D341Med (cell line): ENCODE measurements at regions not wholly inside any gene's neighbourhood (a gene's known extent, or its start where the extent isn't known, plus 50 kb on each side); places are given as distances from the start of the nearest gene placed in this dataset.
"Not testable (repeated sequence)": the region's sequence is repeated elsewhere in the genome, so short reads cannot be mapped to it uniquely, and the experiment has no call there.

Source experiments
- DNase-seq: peaks from one replicate; pipeline ENCODE4 v3.0.0; 2012; ENCODE audit warnings: low spot score

GRCh38 chr7:12004581-12004980, 172.6 kb upstream of the THSD7A start:
- DNase-seq, result no peak

- no peak for DNase-seq
Observed at GRCh38 chr7:12007576-12007975, 175.6 kb upstream of the THSD7A start.

GRCh38 chr7:12013983-12014382, 182.0 kb upstream of the THSD7A start:
- DNase-seq, result no peak

- DNase-seq, result no peak
Observed at GRCh38 chr7:12016439-12016838, 184.4 kb upstream of the THSD7A start.

GRCh38 chr7:12017046-12017445, 185.0 kb upstream of the THSD7A start:
- DNase-seq, result no peak

GRCh38 chr7:12022011-12022410, 189.1 kb upstream of the TMEM106B start:
- not testable (repeated sequence) for DNase-seq

GRCh38 chr7:12025246-12025645, 185.8 kb upstream of the TMEM106B start:
- DNase-seq, result no peak

- no peak for DNase-seq
Observed at GRCh38 chr7:12028508-12028907, 182.6 kb upstream of the TMEM106B start.

- DNase-seq, result no peak
Observed at GRCh38 chr7:12030116-12030515, 181.0 kb upstream of the TMEM106B start.

GRCh38 chr7:12031186-12031585, 179.9 kb upstream of the TMEM106B start:
- no peak for DNase-seq

- DNase-seq, result no peak
Observed at GRCh38 chr7:12031638-12032037, 179.5 kb upstream of the TMEM106B start.

- no peak for DNase-seq
Observed at GRCh38 chr7:12032146-12032545, 178.9 kb upstream of the TMEM106B start.

- DNase-seq, result not testable (repeated sequence)
Observed at GRCh38 chr7:12043457-12043856, 167.6 kb upstream of the TMEM106B start.

- DNase-seq, result no peak
Observed at GRCh38 chr7:12052211-12052610, 158.9 kb upstream of the TMEM106B start.

GRCh38 chr7:12053561-12053960, 157.5 kb upstream of the TMEM106B start:
- DNase-seq, result no peak

- no peak for DNase-seq
Observed at GRCh38 chr7:12054830-12055229, 156.3 kb upstream of the TMEM106B start.

- DNase-seq, result no peak
Observed at GRCh38 chr7:12056381-12056780, 154.7 kb upstream of the TMEM106B start.

- no peak for DNase-seq
Observed at GRCh38 chr7:12056977-12057376, 154.1 kb upstream of the TMEM106B start.

GRCh38 chr7:12062062-12062461, 149.0 kb upstream of the TMEM106B start:
- peak; percentile 20 for DNase-seq

GRCh38 chr7:12064586-12065127, 146.4 kb upstream of the TMEM106B start:
- no peak for DNase-seq

- no peak for DNase-seq
Observed at GRCh38 chr7:12066004-12066403, 145.1 kb upstream of the TMEM106B start.

- DNase-seq, result no peak
Observed at GRCh38 chr7:12066521-12066920, 144.6 kb upstream of the TMEM106B start.

- peak; percentile 57 for DNase-seq
Observed at GRCh38 chr7:12067156-12067831, 143.8 kb upstream of the TMEM106B start.

GRCh38 chr7:12069757-12070156, 141.3 kb upstream of the TMEM106B start:
- DNase-seq, result no peak
